Heart right ventricle (tissue), 16 donors: ENCODE measurements at regions not wholly inside any gene's neighbourhood (a gene's known extent, or its start where the extent isn't known, plus 50 kb on each side); places are given as distances from the start of the nearest gene placed in this dataset.

Source experiments
- ATAC-seq, 8 donors: fragments of 200-7000 bp; cut with Tn5 transposase; one replicate each; pipeline ENCODE4 v1.9.1; 2020; ENCODE audit warnings: mild to moderate bottlenecking in 8 of 8, moderate library complexity in 8 of 8, moderate number of reproducible peaks in 1 of 8
- DNase-seq, 2 donors: peaks; one replicate each; pipeline ENCODE4 v3.0.0-alpha.2; 2020
- H3K27ac ChIP-seq, 10 donors: fragments of 200-600 bp; sonication (generic) in 2 of 10; one replicate each; pipeline versions ENCODE4 v1.5.0 to v1.8.0; 2020 to 2022; ENCODE audit warnings: mild to moderate bottlenecking in 3 of 10
- H3K27me3 ChIP-seq, 7 donors: fragments of 200-600 bp; one replicate each; pipeline ENCODE4 v1.8.0; 2021 to 2022; ENCODE audit warnings: mild to moderate bottlenecking in 2 of 7
- H3K36me3 ChIP-seq, 9 donors: fragments of 200-600 bp; sonication (generic) in 1 of 9; one replicate each; pipeline versions ENCODE4 v1.5.0 to v1.8.0; 2020 to 2022; ENCODE audit warnings: mild to moderate bottlenecking in 2 of 9
- H3K4me1 ChIP-seq, 9 donors: fragments of 200-600 bp; sonication (generic) in 1 of 9; one replicate each; pipeline versions ENCODE4 v1.5.0 to v1.8.0; 2020 to 2022; ENCODE audit warnings: mild to moderate bottlenecking in 4 of 9
- H3K4me3 ChIP-seq, 10 donors: fragments of 200-600 bp; sonication (generic) in 2 of 10; one replicate each; pipeline versions ENCODE4 v1.5.0 to v1.8.0; 2020 to 2022; ENCODE audit warnings: mild to moderate bottlenecking in 7 of 10, moderate library complexity in 2 of 10
- H3K9me3 ChIP-seq, 11 donors: fragments of 200-600 bp in 10 of 11; sonication (generic) in 2 of 11; one replicate each; pipeline versions ENCODE4 v1.5.0 to v1.8.0; 2013 to 2022; ENCODE audit warnings: mild to moderate bottlenecking in 2 of 11, control low read depth in 1 of 11, moderate library complexity in 1 of 11
- WGBS, 2 donors: extraction: QIAGEN DNeasy Blood & Tissue Kit; methylation state at CpG; one replicate each; pipeline ENCODE4 v1.1.7; 2013; ENCODE audit warnings: inconsistent platforms in 1 of 2; 5-methylcytosine and 5-hydroxymethylcytosine counted together
- intact Hi-C, 10 donors: fragments of 100-400 bp; cut with DNase I; formaldehyde crosslinking; loops; one replicate each; pipeline versions ENCODE4 v1.11.1 to v1.14.2; 2022
- TF ChIP-seq, protein P1 (sequence below), 9 donors: fragments of 200-600 bp; sonication (generic) in 2 of 9; IDR thresholded peaks; one replicate each; pipeline versions ENCODE4 v1.5.0 to v1.8.0; 2021 to 2022; ENCODE audit warnings: antibody characterized with exemption in 9 of 9, mild to moderate bottlenecking in 5 of 9, moderate library complexity in 1 of 9
- donor health status: Arrhythmogenic right ventricular cardiomyopathy.
- donor health status: ischemic (EF 13 %, LVEDD 7.1; RV severe dilation, severe dysfunction).
- donor health status: healthy with polysubstance abuse.
- donor health status: DM: no; HTN: yes; CAD: no.
- donor health status: DM: no; HTN: no; CAD: no.
- donor health status: ischemic (EF 25% LVEDD 6.9; RV normal size, moderate dysfunction).
- donor health status: ischemic (EF 25% LVEDD 5.7; RV mildly dilated, moderate dysfunction).
- donor health status: healthy.
- donor health status: DM: yes; HTN: yes; CAD: no.
- donor health status: Ischemic cardiomyopathy.
- donor health status: ischemic (EF 35%, LVEDD 5.7; RV mildly dilated, moderate dysfunction).
- donor health status: nonischemic (EF 11% LVEDD 7.7; RV severe dilation, severe dysfunction).
- donor health status: DM: yes; HTN: yes; CAD: no.
- donor health status: PGD.
- donor health status: ischemic (EF 29% LVEDD 5.4; RV normal size, mild dysfunction).
- donor health status: nonischemic (EF 23%, LVEDD 6.1; RV moderate dilation, normal function).

- Histone ChIP-seq H3K27me3 (no peaks in the 10 kb centered on the region), H3K4me1 (peaks cover 0 to 70% (median 32%) of the 10 kb centered on the region in 9 donors), H3K27ac (no peak overlapping the region), H3K4me3 (no peak overlapping the region), H3K36me3 (no peaks in the 10 kb centered on the region), H3K9me3 (no peaks in the 10 kb centered on the region)
- DNase-seq (no peak), ATAC-seq (peak in 6 of 8 donors; percentile 25 to 81 (median 74))
- TF ChIP-seq, protein P1, sequence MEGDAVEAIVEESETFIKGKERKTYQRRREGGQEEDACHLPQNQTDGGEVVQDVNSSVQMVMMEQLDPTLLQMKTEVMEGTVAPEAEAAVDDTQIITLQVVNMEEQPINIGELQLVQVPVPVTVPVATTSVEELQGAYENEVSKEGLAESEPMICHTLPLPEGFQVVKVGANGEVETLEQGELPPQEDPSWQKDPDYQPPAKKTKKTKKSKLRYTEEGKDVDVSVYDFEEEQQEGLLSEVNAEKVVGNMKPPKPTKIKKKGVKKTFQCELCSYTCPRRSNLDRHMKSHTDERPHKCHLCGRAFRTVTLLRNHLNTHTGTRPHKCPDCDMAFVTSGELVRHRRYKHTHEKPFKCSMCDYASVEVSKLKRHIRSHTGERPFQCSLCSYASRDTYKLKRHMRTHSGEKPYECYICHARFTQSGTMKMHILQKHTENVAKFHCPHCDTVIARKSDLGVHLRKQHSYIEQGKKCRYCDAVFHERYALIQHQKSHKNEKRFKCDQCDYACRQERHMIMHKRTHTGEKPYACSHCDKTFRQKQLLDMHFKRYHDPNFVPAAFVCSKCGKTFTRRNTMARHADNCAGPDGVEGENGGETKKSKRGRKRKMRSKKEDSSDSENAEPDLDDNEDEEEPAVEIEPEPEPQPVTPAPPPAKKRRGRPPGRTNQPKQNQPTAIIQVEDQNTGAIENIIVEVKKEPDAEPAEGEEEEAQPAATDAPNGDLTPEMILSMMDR (IDR thresholded peaks at IDR 0.05): no peak
- intact Hi-C loops: no loop called here
- 65 to 70% methylated on average over 4 of the region's 4 CpGs for whole genome bisulfite sequencing, 2 donors
Measured at GRCh38 chr13:74084375-74084935, 49.7 kb downstream of the KLF12 start.

DNA sequence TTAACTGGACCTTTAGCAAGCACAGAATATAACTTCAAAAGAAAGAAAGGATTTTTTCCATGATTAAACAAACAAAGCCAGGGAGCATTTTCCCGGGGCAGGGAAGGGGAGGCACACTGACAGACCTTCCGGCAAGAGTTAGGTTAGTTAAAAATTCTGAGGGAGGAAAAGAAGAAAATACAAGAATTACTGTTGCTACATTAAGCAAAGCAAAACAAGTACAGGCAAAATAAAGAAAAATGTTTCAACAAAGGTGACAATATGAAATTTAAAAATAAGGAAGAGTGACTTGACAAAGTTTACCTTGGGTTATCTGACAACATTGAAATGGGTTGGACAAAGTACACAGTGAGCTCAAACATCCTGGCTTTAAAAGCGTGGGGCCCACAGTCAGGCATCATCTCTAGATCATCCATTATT, 51.5 kb downstream of the KLF12 start:
- 82 to 87% methylated on average over 3 of the region's 3 CpGs for WGBS, 2 donors
- TF ChIP-seq, protein P1 (IDR thresholded peaks at IDR 0.05): no peak
- intact Hi-C loops: no loop called here

DNA sequence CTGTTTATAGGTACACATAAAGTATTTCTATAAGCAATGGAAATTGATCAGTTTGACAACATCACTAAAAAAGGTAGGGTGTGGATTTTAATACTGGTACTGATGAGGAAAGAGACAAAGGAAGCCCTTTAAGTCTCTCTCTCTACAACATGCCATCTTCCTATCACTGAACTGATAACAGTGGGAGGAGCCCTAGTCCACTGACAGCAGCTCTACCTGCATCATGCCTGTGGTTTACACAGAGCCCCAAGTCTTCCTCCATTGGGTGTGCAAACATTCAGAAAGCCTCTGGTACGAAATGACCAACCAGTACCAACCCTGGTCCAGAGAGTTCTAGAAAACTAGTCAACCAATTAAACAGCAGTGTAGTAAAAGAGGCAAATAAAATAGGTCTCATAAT, 53.4 kb downstream of the KLF12 start:
- H3K4me1 ChIP-seq: peaks cover 0 to 69% (median 30%) of the 10 kb centered on the region in 9 donors
- H3K9me3 ChIP-seq: no peaks in the 10 kb centered on the region
- TF ChIP-seq, protein P1 (IDR thresholded peaks at IDR 0.05): no peak
- ATAC-seq (no peak), DNase-seq (no peak)
- no peaks in the 10 kb centered on the region for H3K36me3 ChIP-seq
- no peaks in the 10 kb centered on the region for H3K27me3 ChIP-seq
- WGBS, 2 donors: 96 to 98% methylated on average over 1 of the region's 1 CpG
- intact Hi-C loops: no loop called here
- H3K27ac ChIP-seq: no peak overlapping the region
- H3K4me3 ChIP-seq: no peak overlapping the region

More for the DNA sequence above, 51.5 kb downstream of the KLF12 start:
- no peak overlapping the region for H3K4me3 ChIP-seq
- no peaks in the 10 kb centered on the region for H3K9me3 ChIP-seq
- no peaks in the 10 kb centered on the region for H3K27me3 ChIP-seq
- no peak for ATAC-seq
- no peak overlapping the region for H3K27ac ChIP-seq
- no peak for DNase-seq
- peaks cover under 1 to 62% (median 24%) of the 10 kb centered on the region in 9 donors for H3K4me1 ChIP-seq
- no peaks in the 10 kb centered on the region for H3K36me3 ChIP-seq

DNA sequence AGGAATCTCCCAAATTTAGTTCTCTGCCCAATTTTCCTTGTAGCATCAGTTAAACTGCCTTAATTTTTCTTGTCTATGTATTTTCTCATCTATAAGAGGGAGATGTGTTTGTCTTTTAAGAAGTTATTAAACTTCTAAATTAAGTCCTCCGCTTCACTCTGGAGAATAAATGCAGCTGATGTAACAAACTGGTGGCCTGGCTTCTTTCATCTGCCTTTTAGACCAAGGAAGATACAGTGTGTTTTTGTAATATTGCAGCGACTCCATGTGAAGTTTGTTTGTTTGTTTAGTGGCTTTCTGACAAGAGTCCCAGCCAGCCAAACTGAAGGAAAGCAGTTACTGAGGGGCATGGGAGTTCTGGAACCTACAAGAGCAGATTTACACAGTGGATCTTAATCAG, 56.4 kb downstream of the KLF12 start:
- ATAC-seq (peak in 5 of 8 donors; percentile 41 to 56 (median 44)), DNase-seq (peak in 1 of 2 donors; percentile 17)
- Histone ChIP-seq H3K27ac (peak overlapping the region in 4 of 10 donors; percentile 21 to 35 (median 24)), H3K4me3 (no peak overlapping the region), H3K36me3 (no peaks in the 10 kb centered on the region), H3K27me3 (no peaks in the 10 kb centered on the region), H3K9me3 (no peaks in the 10 kb centered on the region), H3K4me1 (peaks cover 5 to 72% (median 38%) of the 10 kb centered on the region in 9 donors)
- TF ChIP-seq, protein P1 (IDR thresholded peaks at IDR 0.05): no peak
- intact Hi-C loops: loop anchor here in 1 of 10 donors (2.0 kb wide), 1 partner anchor 79 kb away; no protein-coding TSS in a partner anchor
- WGBS, 2 donors: 49 to 51% methylated on average over 2 of the region's 2 CpGs
